ENCODE measurements at regions not wholly inside any gene's neighbourhood (a gene's known extent, or its start where the extent isn't known, plus 50 kb on each side); places are given as distances from the start of the nearest gene placed in this dataset.

DNA sequence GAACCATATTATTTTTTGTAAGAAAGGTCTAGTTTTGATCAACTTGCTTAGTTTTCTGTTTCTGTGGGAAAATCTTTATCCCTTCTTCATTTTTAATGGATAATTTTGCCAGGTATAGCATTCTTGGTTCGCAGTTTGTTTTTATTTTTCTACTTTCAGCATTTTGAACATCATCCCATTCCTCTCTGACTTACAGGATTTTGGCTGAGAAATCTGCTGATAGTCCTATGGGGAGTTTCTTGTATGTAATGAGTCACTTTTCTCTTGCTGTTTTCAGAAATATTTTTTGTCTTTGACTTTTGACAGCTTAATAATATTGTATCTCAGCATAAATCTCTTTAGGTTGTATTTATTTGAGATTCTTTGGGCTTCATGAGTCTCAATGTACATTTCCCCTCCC is 389.1 kb downstream of the PBX1 start:
- peaks cover 5 to 7% of the 10 kb centered on the region in 2 donors for H3K9me3 Mint-ChIP-seq
- no peak overlapping the region for H3K4me3 Mint-ChIP-seq
- H3K27ac Mint-ChIP-seq, result no peak overlapping the region
- ATAC-seq (replicated peaks in 1 of 2) (no peak), DNase-seq (no peak)
- H3K27me3 Mint-ChIP-seq (ENCODE audit: low read depth), result no peaks in the 10 kb centered on the region
- peaks cover 3 to 4% of the 10 kb centered on the region in 2 donors for H3K36me3 Mint-ChIP-seq (ENCODE audit: insufficient read depth in 2 of 2)
- no peaks in the 10 kb centered on the region for H3K4me1 Mint-ChIP-seq (ENCODE audit: low read depth)

DNA sequence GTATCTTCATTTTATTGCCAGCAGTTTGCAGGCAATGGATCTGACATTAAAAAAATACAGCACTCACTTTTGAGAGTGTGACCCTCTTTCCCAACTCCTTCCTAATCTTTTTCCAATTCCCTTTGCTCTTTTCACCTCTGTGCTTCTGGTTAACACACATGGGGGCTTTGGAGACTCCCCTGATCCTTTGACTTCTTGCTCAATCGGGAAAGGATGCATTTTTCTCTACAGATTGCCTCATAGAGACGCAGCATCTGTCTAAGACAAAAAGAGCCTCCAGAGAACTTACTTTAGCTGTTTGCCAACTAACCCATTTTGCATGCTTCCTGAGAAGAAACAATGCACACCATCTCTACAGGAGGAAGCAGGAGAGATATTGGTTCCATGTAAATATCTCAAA is 378.3 kb downstream of the PBX1 start:
- no peaks in the 10 kb centered on the region for H3K27me3 Mint-ChIP-seq (ENCODE audit: low read depth)

DNA sequence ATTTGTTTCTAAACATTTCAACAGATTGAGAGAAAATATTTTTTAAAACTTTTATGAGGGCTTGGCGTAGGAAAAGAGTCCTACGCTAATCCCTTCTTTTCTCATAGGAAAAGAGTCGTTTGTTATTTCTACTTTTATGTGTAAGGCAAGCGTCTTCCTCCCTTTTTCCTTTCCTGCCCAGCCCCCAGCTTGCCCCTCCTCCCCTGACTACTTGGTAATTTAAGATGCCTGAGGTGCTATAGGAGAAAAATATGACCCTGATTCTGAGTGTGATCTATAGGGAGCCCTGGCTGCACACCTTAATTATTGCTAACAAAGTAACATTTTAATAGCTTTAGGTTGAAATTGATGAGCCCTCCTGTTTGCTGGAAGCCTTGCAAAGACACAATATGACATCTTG is 373.6 kb downstream of the PBX1 start:
- Mint-ChIP-seq H3K4me1 (ENCODE audit: low read depth) (no peaks in the 10 kb centered on the region), H3K27me3 (ENCODE audit: low read depth) (no peaks in the 10 kb centered on the region), H3K36me3 (ENCODE audit: insufficient read depth in 2 of 2) (no peaks in the 10 kb centered on the region), H3K4me3 (no peak overlapping the region), H3K27ac (no peak overlapping the region), H3K9me3 (peaks cover 0 to 4% of the 10 kb centered on the region in 2 donors)
- ATAC-seq (replicated peaks in 1 of 2) (no peak), DNase-seq (no peak)

More for the DNA sequence above, 378.3 kb downstream of the PBX1 start:
- ATAC-seq (replicated peaks in 1 of 2) (no peak), DNase-seq (no peak)
- no peaks in the 10 kb centered on the region for H3K36me3 Mint-ChIP-seq (ENCODE audit: insufficient read depth in 2 of 2)
- no peak overlapping the region for H3K4me3 Mint-ChIP-seq
- peaks cover 3 to 6% of the 10 kb centered on the region in 2 donors for H3K9me3 Mint-ChIP-seq
- H3K27ac Mint-ChIP-seq, result no peak overlapping the region
- no peaks in the 10 kb centered on the region for H3K4me1 Mint-ChIP-seq (ENCODE audit: low read depth)

DNA sequence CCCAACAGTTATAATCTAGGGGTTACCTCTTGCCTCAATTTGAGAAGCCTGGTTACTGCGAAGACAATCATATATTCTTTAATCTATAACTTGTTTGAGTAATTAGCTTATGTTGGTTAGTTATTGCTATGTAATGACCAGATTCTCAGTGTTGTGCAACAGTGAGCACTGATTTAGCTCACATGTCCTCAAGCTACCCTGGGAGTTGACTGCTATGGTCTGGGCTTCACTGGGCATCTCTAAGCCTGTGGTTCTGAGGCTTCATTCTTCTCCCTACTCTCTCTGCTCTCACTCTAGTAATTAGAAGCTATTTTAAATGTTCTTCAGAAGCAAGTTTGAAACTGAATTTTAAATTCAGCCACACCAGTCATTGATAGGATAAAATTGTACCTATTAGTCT is 371.8 kb downstream of the PBX1 start:
- DNase-seq (no peak), ATAC-seq (replicated peaks in 1 of 2) (no peak)
- Mint-ChIP-seq H3K4me1 (ENCODE audit: low read depth) (no peaks in the 10 kb centered on the region), H3K36me3 (ENCODE audit: insufficient read depth in 2 of 2) (no peaks in the 10 kb centered on the region), H3K27ac (no peak overlapping the region), H3K27me3 (ENCODE audit: low read depth) (no peaks in the 10 kb centered on the region), H3K9me3 (no peaks in the 10 kb centered on the region), H3K4me3 (no peak overlapping the region)

DNA sequence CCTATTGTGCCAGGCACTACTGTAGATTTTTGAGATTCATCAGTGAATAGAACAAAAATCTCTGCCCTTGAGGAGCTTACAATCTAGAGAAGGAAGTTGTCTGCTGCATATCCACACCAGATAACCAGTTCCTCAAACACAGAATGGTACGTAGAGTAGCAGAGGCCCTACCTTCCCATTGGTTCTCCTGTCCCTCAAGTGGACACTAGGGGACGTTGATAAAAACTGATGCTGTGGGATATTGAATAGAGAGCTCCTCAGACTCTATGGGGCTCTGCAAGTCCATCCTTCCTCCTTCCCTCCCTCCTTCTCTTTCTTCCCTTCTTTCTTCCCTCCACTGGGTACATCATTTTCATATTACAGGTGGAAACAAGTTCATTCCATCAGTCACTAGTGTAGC is 371.3 kb downstream of the PBX1 start:
- H3K9me3 Mint-ChIP-seq, result no peaks in the 10 kb centered on the region
- ATAC-seq (replicated peaks in 1 of 2), result no peak
- H3K27ac Mint-ChIP-seq, result no peak overlapping the region
- no peaks in the 10 kb centered on the region for H3K36me3 Mint-ChIP-seq (ENCODE audit: insufficient read depth in 2 of 2)
- DNase-seq, result no peak
- no peaks in the 10 kb centered on the region for H3K27me3 Mint-ChIP-seq (ENCODE audit: low read depth)
- no peaks in the 10 kb centered on the region for H3K4me1 Mint-ChIP-seq (ENCODE audit: low read depth)
- no peak overlapping the region for H3K4me3 Mint-ChIP-seq

DNA sequence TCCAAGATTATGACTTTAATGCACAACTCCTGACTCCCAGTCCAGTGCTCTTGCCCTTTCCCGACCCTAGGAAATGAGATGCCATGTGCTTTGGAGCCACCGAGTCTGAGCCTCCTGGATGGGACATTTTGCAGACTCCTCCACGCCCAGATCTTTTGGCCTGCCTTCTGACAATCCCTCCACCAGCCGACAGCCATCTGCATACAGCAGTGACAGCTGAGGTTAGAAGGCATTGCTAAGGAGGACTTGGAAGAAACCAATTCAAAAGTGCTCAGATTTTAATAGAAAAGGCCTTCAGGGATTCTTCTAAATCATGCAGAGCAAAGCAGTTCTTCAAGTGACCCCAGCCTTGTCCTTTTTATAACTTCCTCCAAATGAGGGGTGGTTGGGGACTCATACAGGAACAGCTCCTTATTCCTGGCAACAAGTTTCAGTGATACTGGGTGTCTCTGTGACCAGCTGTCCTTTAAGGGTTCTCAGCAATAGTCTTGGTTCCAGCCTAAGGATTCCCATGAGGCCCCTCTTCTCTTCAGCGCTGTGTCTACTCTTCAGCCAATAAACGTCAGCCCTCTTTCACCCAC is 369.3 kb downstream of the PBX1 start:
- no peak overlapping the region for H3K4me3 Mint-ChIP-seq
- no peak for DNase-seq
- H3K4me1 Mint-ChIP-seq (ENCODE audit: low read depth), result no peaks in the 10 kb centered on the region
- no peak for ATAC-seq (replicated peaks in 1 of 2)
- no peaks in the 10 kb centered on the region for H3K27me3 Mint-ChIP-seq (ENCODE audit: low read depth)
- no peaks in the 10 kb centered on the region for H3K36me3 Mint-ChIP-seq (ENCODE audit: insufficient read depth in 2 of 2)
- H3K9me3 Mint-ChIP-seq, result no peaks in the 10 kb centered on the region
- H3K27ac Mint-ChIP-seq, result no peak overlapping the region

DNA sequence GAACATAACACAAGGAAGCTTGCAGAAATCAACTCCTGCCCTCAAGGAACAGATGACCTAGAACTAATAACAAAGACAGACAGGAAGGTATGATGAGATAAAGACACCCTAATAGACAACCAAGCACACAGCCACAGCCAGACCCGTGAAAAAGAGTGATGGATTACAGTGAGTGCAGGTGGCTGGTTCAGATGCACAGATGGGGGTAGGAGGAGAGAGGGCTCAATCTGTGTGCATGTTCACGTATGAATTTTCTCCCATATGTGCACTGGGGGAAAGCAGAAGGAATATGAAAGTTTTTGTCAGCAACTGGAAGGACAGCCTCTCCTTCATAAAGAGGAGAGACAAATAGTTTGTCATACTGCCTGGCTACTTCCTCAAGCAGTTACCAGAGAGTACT is 367.1 kb downstream of the PBX1 start:
- no peaks in the 10 kb centered on the region for H3K36me3 Mint-ChIP-seq (ENCODE audit: insufficient read depth in 2 of 2)
- ATAC-seq (replicated peaks in 1 of 2) (no peak), DNase-seq (no peak)
- no peaks in the 10 kb centered on the region for H3K4me1 Mint-ChIP-seq (ENCODE audit: low read depth)
- no peak overlapping the region for H3K4me3 Mint-ChIP-seq
- H3K27me3 Mint-ChIP-seq (ENCODE audit: low read depth), result no peaks in the 10 kb centered on the region
- H3K9me3 Mint-ChIP-seq, result no peaks in the 10 kb centered on the region
- H3K27ac Mint-ChIP-seq, result no peak overlapping the region

DNA sequence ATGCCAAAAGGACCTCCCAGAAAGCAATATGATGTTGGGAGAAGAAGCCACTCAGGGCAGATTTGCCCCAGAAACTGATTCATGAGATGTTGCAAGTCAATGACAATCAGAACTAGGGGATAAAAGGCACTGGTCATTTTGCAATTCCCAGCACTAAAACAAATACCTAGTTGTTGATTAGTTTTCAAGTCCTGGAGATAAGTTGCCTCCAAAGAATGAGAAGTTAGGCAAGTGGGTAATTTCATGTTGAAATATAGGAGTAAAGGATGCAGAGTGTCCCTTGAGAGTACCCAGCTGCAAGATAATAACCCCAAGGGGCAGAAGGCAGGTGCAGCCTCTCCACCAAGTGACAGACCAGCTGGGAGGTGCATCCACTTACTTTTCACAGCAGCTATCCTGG is 363.6 kb downstream of the PBX1 start:
- Mint-ChIP-seq H3K36me3 (ENCODE audit: insufficient read depth in 2 of 2) (no peaks in the 10 kb centered on the region), H3K4me3 (no peak overlapping the region), H3K27ac (no peak overlapping the region), H3K9me3 (peaks cover 0 to 2% of the 10 kb centered on the region in 2 donors), H3K4me1 (ENCODE audit: low read depth) (no peaks in the 10 kb centered on the region), H3K27me3 (ENCODE audit: low read depth) (no peaks in the 10 kb centered on the region)
- DNase-seq (no peak), ATAC-seq (replicated peaks in 1 of 2) (no peak)

DNA sequence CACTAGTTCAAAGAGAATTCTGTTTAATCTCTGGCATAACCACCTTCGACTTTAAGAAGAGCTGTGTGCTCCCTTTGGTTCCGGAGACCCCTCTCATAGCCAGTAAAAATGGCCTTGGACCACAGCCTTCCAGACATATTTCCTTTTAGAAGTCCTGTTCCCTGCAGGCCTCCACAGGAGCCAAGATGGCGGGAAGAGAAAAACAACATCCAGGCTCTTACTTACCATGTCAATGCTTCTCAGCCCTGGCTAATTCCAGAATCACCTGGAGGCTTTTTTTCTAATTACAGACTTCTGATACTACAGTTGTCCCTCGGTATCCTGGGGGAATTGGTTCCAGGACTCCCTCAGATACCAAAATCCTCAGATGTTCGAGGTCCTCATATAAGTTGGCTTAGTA is 362.5 kb downstream of the PBX1 start:
- Mint-ChIP-seq H3K9me3 (peaks cover 0 to 2% of the 10 kb centered on the region in 2 donors), H3K36me3 (ENCODE audit: insufficient read depth in 2 of 2) (no peaks in the 10 kb centered on the region), H3K27me3 (ENCODE audit: low read depth) (no peaks in the 10 kb centered on the region), H3K4me1 (ENCODE audit: low read depth) (no peaks in the 10 kb centered on the region), H3K27ac (no peak overlapping the region), H3K4me3 (no peak overlapping the region)
- DNase-seq (no peak), ATAC-seq (replicated peaks in 1 of 2) (no peak)

DNA sequence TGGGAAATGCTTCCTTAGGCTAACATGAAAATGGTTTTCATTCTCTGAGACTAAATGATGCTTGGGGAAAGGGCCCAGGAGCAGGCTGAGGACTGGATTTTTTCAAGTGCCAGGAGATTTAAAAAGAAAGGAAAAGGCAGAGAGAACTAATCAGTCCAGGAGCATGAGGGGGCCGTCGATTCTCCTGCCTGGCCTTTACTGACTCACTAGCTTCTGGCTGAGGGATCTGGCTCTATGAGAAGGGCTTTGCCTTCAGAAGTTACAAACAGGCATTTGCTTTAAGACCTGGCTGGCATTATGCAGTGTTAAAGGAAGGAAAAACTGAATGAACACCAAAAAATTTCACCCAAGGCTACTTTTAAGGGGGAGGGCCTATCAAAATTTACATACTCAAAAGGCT is 359.2 kb downstream of the PBX1 start:
- ATAC-seq (replicated peaks in 1 of 2) (no peak), DNase-seq (no peak)
- Mint-ChIP-seq H3K4me3 (no peak overlapping the region), H3K27me3 (ENCODE audit: low read depth) (no peaks in the 10 kb centered on the region), H3K36me3 (ENCODE audit: insufficient read depth in 2 of 2) (no peaks in the 10 kb centered on the region), H3K9me3 (peaks cover 0 to 2% of the 10 kb centered on the region in 2 donors), H3K27ac (no peak overlapping the region), H3K4me1 (ENCODE audit: low read depth) (no peaks in the 10 kb centered on the region)

DNA sequence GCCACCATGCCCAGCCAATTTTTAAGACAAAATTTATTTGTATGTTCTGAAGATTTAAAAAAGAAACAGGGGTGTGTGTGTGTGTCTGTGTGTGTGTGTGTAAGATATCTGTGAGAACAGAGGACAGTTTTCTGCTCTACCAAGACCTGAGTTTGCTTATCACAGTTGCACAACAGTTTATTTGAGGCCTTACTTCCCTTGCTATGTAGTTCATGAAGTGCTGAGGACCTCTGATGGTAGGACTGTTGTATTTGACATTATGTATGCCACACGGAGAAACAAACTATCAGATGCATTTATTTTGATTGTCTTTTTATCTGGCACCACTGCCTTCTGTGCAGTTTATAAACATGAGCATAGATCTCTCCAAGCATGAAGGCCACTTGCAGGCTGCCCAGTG is 355.2 kb downstream of the PBX1 start:
- Mint-ChIP-seq H3K9me3 (peaks cover 2% of the 10 kb centered on the region in 2 donors), H3K27me3 (ENCODE audit: low read depth) (no peaks in the 10 kb centered on the region), H3K4me1 (ENCODE audit: low read depth) (no peaks in the 10 kb centered on the region), H3K4me3 (no peak overlapping the region), H3K27ac (no peak overlapping the region), H3K36me3 (ENCODE audit: insufficient read depth in 2 of 2) (no peaks in the 10 kb centered on the region)
- ATAC-seq (replicated peaks in 1 of 2) (no peak), DNase-seq (no peak)

DNA sequence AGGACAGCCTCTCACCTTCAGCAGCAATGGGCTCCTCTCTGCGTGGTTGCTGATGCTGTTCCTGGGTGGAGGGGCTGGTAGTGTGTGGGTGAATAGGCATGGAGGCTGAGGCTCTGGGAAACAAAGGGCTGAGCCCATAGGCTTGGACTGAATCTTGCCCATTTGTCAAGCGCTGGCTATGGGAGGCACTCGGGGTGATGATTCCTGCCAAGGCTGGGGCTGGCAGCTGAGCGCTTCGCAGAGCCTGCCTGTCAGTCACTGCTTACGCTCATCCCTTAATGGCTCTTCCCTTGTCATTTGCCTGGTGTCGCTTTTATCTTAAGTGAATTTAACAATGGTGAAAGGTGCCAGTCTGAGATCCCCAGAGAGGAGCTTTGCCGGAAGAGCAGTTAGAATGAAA is 353.3 kb downstream of the PBX1 start:
- H3K4me1 Mint-ChIP-seq (ENCODE audit: low read depth), result no peaks in the 10 kb centered on the region
- H3K4me3 Mint-ChIP-seq, result no peak overlapping the region
- peaks cover 0 to 3% of the 10 kb centered on the region in 2 donors for H3K9me3 Mint-ChIP-seq
- H3K36me3 Mint-ChIP-seq (ENCODE audit: insufficient read depth in 2 of 2), result no peaks in the 10 kb centered on the region
- DNase-seq (no peak), ATAC-seq (replicated peaks in 1 of 2) (no peak)
- H3K27ac Mint-ChIP-seq, result no peak overlapping the region
- H3K27me3 Mint-ChIP-seq (ENCODE audit: low read depth), result no peaks in the 10 kb centered on the region

DNA sequence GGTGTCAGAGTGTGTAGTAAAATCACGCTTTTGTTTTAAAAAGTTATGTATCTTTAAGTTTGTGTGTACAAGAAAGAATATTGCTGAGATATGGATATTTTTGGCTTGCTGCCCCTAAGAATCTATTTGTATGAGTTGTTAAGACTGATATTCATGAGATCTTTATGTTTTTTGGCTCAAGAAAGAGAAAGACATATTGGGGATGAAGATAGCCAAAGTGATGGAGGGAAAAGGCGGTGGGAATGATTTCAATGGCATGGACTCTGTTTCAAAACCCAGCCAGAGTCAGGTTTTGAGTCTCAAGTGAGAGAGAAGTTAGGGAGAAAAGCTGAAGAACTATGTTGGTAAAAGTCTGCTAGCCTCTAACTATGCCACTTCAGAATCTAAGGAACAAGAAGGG is 351.7 kb downstream of the PBX1 start:
- no peaks in the 10 kb centered on the region for H3K36me3 Mint-ChIP-seq (ENCODE audit: insufficient read depth in 2 of 2)
- no peaks in the 10 kb centered on the region for H3K4me1 Mint-ChIP-seq (ENCODE audit: low read depth)
- no peak for ATAC-seq (replicated peaks in 1 of 2)
- DNase-seq, result no peak
- H3K4me3 Mint-ChIP-seq, result no peak overlapping the region
- no peak overlapping the region for H3K27ac Mint-ChIP-seq
- peaks cover 0 to 3% of the 10 kb centered on the region in 2 donors for H3K9me3 Mint-ChIP-seq
- H3K27me3 Mint-ChIP-seq (ENCODE audit: low read depth), result no peaks in the 10 kb centered on the region

DNA sequence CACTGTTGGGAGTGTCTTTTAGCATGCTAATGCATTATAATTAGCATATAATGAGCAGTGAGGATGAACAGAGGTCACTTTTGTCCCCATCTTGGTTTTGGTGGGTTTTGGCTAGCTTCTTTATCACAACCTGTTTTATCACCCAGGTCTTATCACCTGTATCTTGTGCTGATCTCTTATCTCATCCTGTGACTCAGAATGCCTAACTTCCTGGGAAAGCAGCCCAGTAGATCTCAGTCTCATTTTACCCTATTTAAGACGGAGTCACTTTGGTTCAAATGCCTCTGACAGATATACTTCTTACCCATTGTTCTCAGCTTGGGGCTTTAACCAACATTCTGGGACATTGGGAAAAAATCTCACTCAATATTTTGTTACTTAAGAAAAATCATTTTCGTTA is 348.7 kb downstream of the PBX1 start:
- Mint-ChIP-seq H3K27me3 (ENCODE audit: low read depth) (no peaks in the 10 kb centered on the region), H3K36me3 (ENCODE audit: insufficient read depth in 2 of 2) (no peaks in the 10 kb centered on the region)

More for the DNA sequence above, 348.7 kb downstream of the PBX1 start:
- Mint-ChIP-seq H3K4me3 (no peak overlapping the region), H3K4me1 (ENCODE audit: low read depth) (no peaks in the 10 kb centered on the region), H3K27ac (no peak overlapping the region), H3K9me3 (peaks cover 0 to 7% of the 10 kb centered on the region in 2 donors)
- DNase-seq (no peak), ATAC-seq (replicated peaks in 1 of 2) (no peak)

Measured in activated T-cell treated with anti-CD3 and anti-CD28 coated beads, Interleukin-2, amount 50 U/mL, for 72 hours (primary cell).